Left lung (tissue), 4 donors: ENCODE measurements at regions not wholly inside any gene's neighbourhood (a gene's known extent, or its start where the extent isn't known, plus 50 kb on each side); places are given as distances from the start of the nearest gene placed in this dataset.

Experiments used
- ATAC-seq: fragments of 200-7000 bp; cut with Tn5 transposase; one replicate; pipeline ENCODE4 v1.9.1; 2020; ENCODE audit warnings: moderate library complexity
- DNase-seq, 4 donors: peaks; one replicate each; pipeline ENCODE4 v3.0.0-alpha.2; 2013 to 2020
- H3K27ac ChIP-seq, 2 donors: fragments of 200-600 bp; sonication (generic) in 1 of 2; one replicate each; pipeline versions ENCODE4 v1.5.0 to v1.8.0; 2020 to 2021
- H3K27me3 ChIP-seq, 2 donors: fragments of 200-600 bp; sonication (generic) in 1 of 2; one replicate each; pipeline versions ENCODE4 v1.5.0 to v1.8.0; 2020 to 2021
- H3K36me3 ChIP-seq, 2 donors: fragments of 200-600 bp; sonication (generic) in 1 of 2; one replicate each; pipeline versions ENCODE4 v1.5.0 to v1.8.0; 2020 to 2021
- H3K4me1 ChIP-seq, 2 donors: fragments of 200-600 bp; one replicate each; pipeline ENCODE4 v1.8.0; 2021
- H3K4me3 ChIP-seq, 2 donors: fragments of 200-600 bp; sonication (generic) in 1 of 2; one replicate each; pipeline versions ENCODE4 v1.5.0 to v1.8.0; 2020 to 2021; ENCODE audit warnings: mild to moderate bottlenecking in 1 of 2
- H3K9me3 ChIP-seq, 2 donors: fragments of 200-600 bp; sonication (generic) in 1 of 2; one replicate each; pipeline versions ENCODE4 v1.5.0 to v1.8.0; 2020 to 2021
- intact Hi-C, 2 donors: fragments of 100-400 bp; cut with DNase I; formaldehyde crosslinking; loops; one replicate each; pipeline versions ENCODE4 v1.11.2 to v1.14.2; 2022
- TF ChIP-seq, protein P1 (sequence below), 2 donors: fragments of 200-600 bp; sonication (generic) in 1 of 2; IDR thresholded peaks; one replicate each; pipeline versions ENCODE4 v1.5.0 to v1.8.0; 2021; ENCODE audit warnings: antibody characterized with exemption in 2 of 2
- donor health status: DM: no; HTN: yes; CAD: no.
- donor health status: DM: no; HTN: no; CAD: no.

DNA sequence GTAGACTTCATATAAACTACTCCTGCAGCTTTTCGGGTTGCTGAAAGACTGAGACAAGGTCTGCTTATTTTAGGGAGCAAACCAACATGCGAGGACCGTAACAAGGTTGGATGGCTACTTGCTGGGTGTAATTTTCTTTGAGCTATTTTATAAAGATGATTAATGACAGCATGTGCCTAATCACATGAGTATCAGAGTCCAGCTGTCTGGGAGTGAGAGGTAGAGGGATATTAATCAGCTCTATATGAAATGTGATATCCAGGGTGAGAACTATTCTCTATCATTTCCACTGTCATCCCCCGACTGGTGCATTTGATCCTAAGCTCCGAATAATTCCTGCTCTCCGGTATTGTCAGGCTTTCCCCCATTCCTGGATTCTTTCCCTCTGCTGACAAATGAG, 193.8 kb upstream of the HMHB1 start:
- no peak overlapping the region for H3K4me3 ChIP-seq
- H3K9me3 ChIP-seq, result no peaks in the 10 kb centered on the region
- TF ChIP-seq, protein P1, sequence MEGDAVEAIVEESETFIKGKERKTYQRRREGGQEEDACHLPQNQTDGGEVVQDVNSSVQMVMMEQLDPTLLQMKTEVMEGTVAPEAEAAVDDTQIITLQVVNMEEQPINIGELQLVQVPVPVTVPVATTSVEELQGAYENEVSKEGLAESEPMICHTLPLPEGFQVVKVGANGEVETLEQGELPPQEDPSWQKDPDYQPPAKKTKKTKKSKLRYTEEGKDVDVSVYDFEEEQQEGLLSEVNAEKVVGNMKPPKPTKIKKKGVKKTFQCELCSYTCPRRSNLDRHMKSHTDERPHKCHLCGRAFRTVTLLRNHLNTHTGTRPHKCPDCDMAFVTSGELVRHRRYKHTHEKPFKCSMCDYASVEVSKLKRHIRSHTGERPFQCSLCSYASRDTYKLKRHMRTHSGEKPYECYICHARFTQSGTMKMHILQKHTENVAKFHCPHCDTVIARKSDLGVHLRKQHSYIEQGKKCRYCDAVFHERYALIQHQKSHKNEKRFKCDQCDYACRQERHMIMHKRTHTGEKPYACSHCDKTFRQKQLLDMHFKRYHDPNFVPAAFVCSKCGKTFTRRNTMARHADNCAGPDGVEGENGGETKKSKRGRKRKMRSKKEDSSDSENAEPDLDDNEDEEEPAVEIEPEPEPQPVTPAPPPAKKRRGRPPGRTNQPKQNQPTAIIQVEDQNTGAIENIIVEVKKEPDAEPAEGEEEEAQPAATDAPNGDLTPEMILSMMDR (IDR thresholded peaks at IDR 0.05), result no peak
- intact Hi-C loops, result no loop called here
- H3K27me3 ChIP-seq, result no peaks in the 10 kb centered on the region
- H3K27ac ChIP-seq, result no peak overlapping the region
- no peaks in the 10 kb centered on the region for H3K36me3 ChIP-seq
- no peak for DNase-seq
- H3K4me1 ChIP-seq, result peaks cover 0 to 5% of the 10 kb centered on the region in 2 donors
- ATAC-seq, result no peak

DNA sequence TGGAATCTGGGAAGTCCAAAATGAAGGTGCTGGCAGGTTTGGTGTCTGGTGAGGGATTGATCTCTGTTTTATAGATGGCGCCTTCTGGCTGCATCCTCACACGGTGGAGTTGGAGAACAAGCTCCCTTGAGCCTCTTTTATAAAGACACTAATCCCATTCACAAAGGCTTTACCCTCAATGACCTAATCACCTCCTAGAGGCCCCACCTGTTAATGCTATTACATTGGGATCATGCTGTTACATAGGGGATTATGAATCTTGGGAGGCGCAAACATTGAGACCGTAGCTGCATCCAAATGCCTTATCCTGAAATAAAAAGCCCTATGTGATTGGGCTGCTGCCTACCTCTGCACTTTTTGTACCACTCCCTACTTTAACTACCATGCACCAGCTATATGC, 197.1 kb upstream of the HMHB1 start:
- no peaks in the 10 kb centered on the region for H3K27me3 ChIP-seq
- TF ChIP-seq, protein P1 (IDR thresholded peaks at IDR 0.05), result no peak
- no peak for DNase-seq
- intact Hi-C loops, result no loop called here
- H3K27ac ChIP-seq, result no peak overlapping the region
- no peak for ATAC-seq
- H3K9me3 ChIP-seq, result no peaks in the 10 kb centered on the region
- H3K36me3 ChIP-seq, result no peaks in the 10 kb centered on the region
- peaks cover 0 to 5% of the 10 kb centered on the region in 2 donors for H3K4me1 ChIP-seq
- H3K4me3 ChIP-seq, result no peak overlapping the region

DNA sequence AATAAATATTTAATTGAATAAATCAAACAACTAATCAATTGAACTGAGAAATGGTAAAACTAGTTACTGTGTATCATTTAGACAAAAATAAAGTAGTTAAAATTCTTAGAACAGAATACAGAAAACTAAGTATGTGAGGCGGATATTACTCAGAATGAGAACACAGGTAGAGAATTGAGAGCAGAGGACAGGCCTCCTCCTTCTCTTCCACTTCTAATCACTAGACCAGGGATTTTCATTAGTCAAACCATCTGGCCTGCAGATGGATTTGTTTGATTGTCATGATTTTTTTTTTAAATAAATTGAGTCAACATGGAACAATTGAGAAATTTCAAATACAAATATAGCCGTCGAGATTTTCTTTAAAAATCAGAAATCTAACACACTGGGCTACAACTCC, 198.6 kb upstream of the HMHB1 start:
- no peak for ATAC-seq
- intact Hi-C loops, result no loop called here

DNA sequence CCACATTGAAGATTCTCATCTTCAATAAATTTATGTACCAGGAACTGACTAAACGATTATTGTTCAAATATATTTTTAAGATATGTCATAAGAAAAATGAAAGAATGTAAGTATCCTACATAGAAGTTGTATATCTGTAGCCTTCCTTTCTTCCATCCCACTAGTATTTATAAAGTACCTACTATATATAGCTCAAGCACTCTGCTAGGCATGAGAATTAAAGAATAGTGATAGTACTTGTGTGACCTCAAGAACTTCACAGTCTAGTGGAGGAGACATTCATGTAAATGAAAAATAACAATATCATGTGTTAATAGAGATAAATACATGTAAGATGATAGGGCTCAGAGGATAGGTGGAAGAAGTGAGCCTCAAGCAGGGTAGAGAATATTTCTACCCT, 201.0 kb upstream of the HMHB1 start:
- ATAC-seq, result no peak
- TF ChIP-seq, protein P1 (IDR thresholded peaks at IDR 0.05), result no peak

More for the DNA sequence above, 198.6 kb upstream of the HMHB1 start:
- TF ChIP-seq, protein P1 (IDR thresholded peaks at IDR 0.05), result no peak
- peaks cover 0 to 3% of the 10 kb centered on the region in 2 donors for H3K9me3 ChIP-seq
- H3K4me3 ChIP-seq, result no peak overlapping the region
- no peaks in the 10 kb centered on the region for H3K36me3 ChIP-seq
- H3K27me3 ChIP-seq, result no peaks in the 10 kb centered on the region
- no peak overlapping the region for H3K27ac ChIP-seq
- DNase-seq, result no peak
- no peaks in the 10 kb centered on the region for H3K4me1 ChIP-seq

DNA sequence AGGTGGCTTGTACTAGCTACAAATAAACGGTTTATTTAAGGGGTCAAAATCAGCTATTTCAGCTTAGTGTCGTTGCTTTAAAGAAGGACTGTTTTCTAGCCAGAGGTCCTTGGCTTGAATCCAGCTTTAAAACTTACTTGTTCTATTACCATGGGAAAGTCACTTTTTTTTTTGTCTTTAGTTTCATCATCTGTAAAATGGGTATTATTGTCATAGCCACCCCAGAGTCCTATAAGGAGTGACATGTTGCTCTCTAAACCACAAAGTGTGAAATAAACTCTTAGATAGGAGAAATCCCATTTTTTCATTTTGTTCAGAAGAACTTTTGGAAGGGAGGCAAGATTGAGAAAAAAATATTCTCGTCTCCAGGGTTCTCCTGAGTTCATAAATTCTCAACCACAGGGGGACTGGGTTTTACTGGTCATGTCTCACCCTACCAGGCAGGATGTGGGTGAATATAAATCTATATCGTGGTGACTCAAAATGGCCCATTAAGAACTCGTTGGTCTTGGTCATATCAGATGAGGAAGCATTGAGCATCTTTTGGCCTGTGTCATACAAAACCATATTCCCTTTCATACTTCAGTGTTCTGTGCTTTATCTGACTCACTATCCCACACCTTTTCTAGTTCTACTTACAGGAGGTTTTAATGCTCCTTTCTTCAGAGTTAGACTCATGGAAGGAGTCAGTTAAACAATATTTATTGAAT, 202.7 kb upstream of the NR3C1 start:
- intact Hi-C loops, result no loop called here
- H3K27ac ChIP-seq, result peak overlapping the region in 1 of 2 donors; percentile 75
- no peaks in the 10 kb centered on the region for H3K27me3 ChIP-seq
- TF ChIP-seq, protein P1 (IDR thresholded peaks at IDR 0.05), result no peak
- no peaks in the 10 kb centered on the region for H3K36me3 ChIP-seq
- DNase-seq (no peak), ATAC-seq (no peak)
- peaks cover 0 to 4% of the 10 kb centered on the region in 2 donors for H3K9me3 ChIP-seq
- H3K4me1 ChIP-seq, result peaks cover 0 to 39% of the 10 kb centered on the region in 2 donors
- H3K4me3 ChIP-seq, result no peak overlapping the region

More for the DNA sequence above, 201.0 kb upstream of the HMHB1 start:
- Histone ChIP-seq H3K4me3 (no peak overlapping the region), H3K9me3 (peaks cover 0 to 4% of the 10 kb centered on the region in 2 donors), H3K27ac (no peak overlapping the region), H3K36me3 (no peaks in the 10 kb centered on the region), H3K4me1 (peaks cover 0 to 4% of the 10 kb centered on the region in 2 donors), H3K27me3 (no peaks in the 10 kb centered on the region)
- DNase-seq, result no peak
- intact Hi-C loops, result no loop called here
